Liver (tissue), 8 donors: ENCODE measurements at regions not wholly inside any gene's neighbourhood (a gene's known extent, or its start where the extent isn't known, plus 50 kb on each side); places are given as distances from the start of the nearest gene placed in this dataset.

Experiments
- DNase-seq: peaks from one replicate; pipeline ENCODE4 v3.0.0-alpha.2; 2017; ENCODE audit warnings: low spot score
- H3K27ac ChIP-seq, 2 donors: one replicate each; pipeline ENCODE4 v1.7.0; 2013; ENCODE audit warnings: inconsistent platforms in 2 of 2, low read length in 2 of 2, control low read depth in 1 of 2, low read depth in 1 of 2, mild to moderate bottlenecking in 1 of 2
- H3K27me3 ChIP-seq, 4 donors: one replicate each; pipeline versions ENCODE4 v1.6.1 to v1.7.0; 2013; ENCODE audit warnings: low read length in 3 of 4, inconsistent platforms in 1 of 4, mild to moderate bottlenecking in 1 of 4, moderate library complexity in 1 of 4; ENCODE audit not compliant: control insufficient read depth in 4 of 4, insufficient read depth in 4 of 4
- H3K36me3 ChIP-seq, 4 donors: one replicate each; pipeline versions ENCODE4 v1.6.1 to v1.7.0; 2013; ENCODE audit warnings: low read length in 3 of 4, mild to moderate bottlenecking in 3 of 4, low read depth in 1 of 4, moderate library complexity in 1 of 4; ENCODE audit not compliant: control insufficient read depth in 4 of 4, insufficient read depth in 3 of 4
- H3K4me1 ChIP-seq, 4 donors: one replicate each; pipeline versions ENCODE4 v1.6.1 to v1.7.0; 2013; ENCODE audit warnings: low read length in 3 of 4, mild to moderate bottlenecking in 3 of 4, moderate library complexity in 1 of 4; ENCODE audit not compliant: control insufficient read depth in 4 of 4, insufficient read depth in 4 of 4
- H3K4me3 ChIP-seq, 3 donors: one replicate each; pipeline versions ENCODE4 v1.6.1 to v1.7.0; 2013; ENCODE audit warnings: low read length in 3 of 3, control low read depth in 1 of 3, low read depth in 1 of 3, mild to moderate bottlenecking in 1 of 3
- H3K9ac ChIP-seq, 2 donors: one replicate each; pipeline ENCODE4 v1.7.0; 2013; ENCODE audit warnings: low read length in 2 of 2, mild to moderate bottlenecking in 2 of 2, moderate library complexity in 2 of 2, control low read depth in 1 of 2, low read depth in 1 of 2
- H3K9me3 ChIP-seq, 4 donors: one replicate each; pipeline versions ENCODE4 v1.6.1 to v1.7.0; 2013; ENCODE audit warnings: low read length in 3 of 4; ENCODE audit not compliant: control insufficient read depth in 4 of 4
- EGR1 ChIP-seq, 2 donors: IDR thresholded peaks; 2 replicates each; pipeline ENCODE4 v1.6.1; 2016 to 2018; ENCODE audit warnings: antibody characterized with exemption in 2 of 2, low read depth in 2 of 2
- FOXA1 ChIP-seq: IDR thresholded peaks from 2 replicates; pipeline ENCODE4 v1.6.1; 2016; ENCODE audit warnings: antibody characterized with exemption
- GABPA ChIP-seq, 2 donors: IDR thresholded peaks in 1 of 2; conservative IDR thresholded peaks in 1 of 2; 2 replicates each; pipeline ENCODE4 v1.6.1; 2016; ENCODE audit warnings: antibody characterized with exemption in 2 of 2, mild to moderate bottlenecking in 1 of 2, moderate library complexity in 1 of 2
- HNF4A ChIP-seq, 2 donors: conservative IDR thresholded peaks; 2 replicates each; pipeline ENCODE4 v1.6.1; 2016; ENCODE audit warnings: antibody characterized with exemption in 2 of 2, mild to moderate bottlenecking in 2 of 2
- HNF4G ChIP-seq: IDR thresholded peaks from 2 replicates; pipeline ENCODE4 v1.6.1; 2016; ENCODE audit warnings: antibody characterized with exemption
- JUND ChIP-seq, 2 donors: IDR thresholded peaks; 2 replicates each; pipeline ENCODE4 v1.6.1; 2016; ENCODE audit warnings: antibody characterized with exemption in 2 of 2
- NR2F2 ChIP-seq: IDR thresholded peaks from 2 replicates; pipeline ENCODE4 v1.6.1; 2016; ENCODE audit warnings: antibody characterized with exemption
- RAD21 ChIP-seq, 2 donors: IDR thresholded peaks; 2 replicates each; pipeline ENCODE4 v1.6.1; 2016; ENCODE audit warnings: antibody characterized with exemption in 2 of 2, mild to moderate bottlenecking in 2 of 2
- RXRA ChIP-seq, 2 donors: IDR thresholded peaks; 2 replicates each; pipeline ENCODE4 v1.6.1; 2017 to 2018; ENCODE audit warnings: antibody characterized with exemption in 2 of 2, mild to moderate bottlenecking in 1 of 2
- SP1 ChIP-seq: IDR thresholded peaks from 2 replicates; pipeline ENCODE4 v1.6.1; 2018; ENCODE audit warnings: antibody characterized with exemption, mild to moderate bottlenecking
- YY1 ChIP-seq: IDR thresholded peaks from 2 replicates; pipeline ENCODE4 v1.6.1; 2016; ENCODE audit warnings: antibody characterized with exemption, mild to moderate bottlenecking
- WGBS: extraction: QIAGEN DNeasy Blood & Tissue Kit; methylation state at CpG from one replicate; pipeline ENCODE4 v1.1.7; 2013; 5-methylcytosine and 5-hydroxymethylcytosine counted together
- TF ChIP-seq, protein P1 (sequence below): IDR thresholded peaks from 2 replicates; pipeline ENCODE4 v1.6.1; 2016; ENCODE audit warnings: antibody characterized with exemption
- TF ChIP-seq, protein P2 (sequence below): fragments of 150-350 bp; IDR thresholded peaks from 2 replicates; pipeline ENCODE4 v1.5.1; 2017; ENCODE audit warnings: improper control_type of control experiment, low read depth, low read length; ENCODE audit not compliant: missing input control
- TF ChIP-seq, protein P3 (sequence below): IDR thresholded peaks from 2 replicates; pipeline ENCODE4 v1.6.1; 2016; ENCODE audit warnings: antibody characterized with exemption, mild to moderate bottlenecking
- TF ChIP-seq, protein P4 (sequence below): IDR thresholded peaks from 2 replicates; pipeline ENCODE4 v1.6.1; 2016; ENCODE audit warnings: antibody characterized with exemption
- donor health status: healthy.
- donor health status: healthy.
- donor health status: healthy.
- donor health status: healthy.
- donor health status: healthy.

DNA sequence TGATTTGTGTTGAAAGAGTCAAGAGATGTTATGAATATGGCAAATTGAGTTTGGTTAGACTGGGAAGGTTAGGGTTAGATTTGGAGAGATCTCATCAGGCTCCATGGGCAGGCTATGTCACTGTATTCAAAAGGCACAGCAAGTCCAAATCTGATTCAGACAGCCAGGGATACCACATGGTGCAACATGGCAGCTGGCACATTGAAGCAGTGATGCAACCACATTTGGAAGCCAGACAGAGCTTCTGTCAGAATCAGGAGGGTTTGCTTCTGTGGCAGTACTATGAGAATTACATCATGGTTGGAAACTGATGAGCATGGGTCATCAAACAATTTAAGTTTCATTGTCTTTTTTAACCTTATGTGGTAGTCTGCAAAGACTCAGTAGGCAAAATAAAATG is 772.2 kb downstream of the SUCLG1 start (continued):
- TF ChIP-seq, protein P1, sequence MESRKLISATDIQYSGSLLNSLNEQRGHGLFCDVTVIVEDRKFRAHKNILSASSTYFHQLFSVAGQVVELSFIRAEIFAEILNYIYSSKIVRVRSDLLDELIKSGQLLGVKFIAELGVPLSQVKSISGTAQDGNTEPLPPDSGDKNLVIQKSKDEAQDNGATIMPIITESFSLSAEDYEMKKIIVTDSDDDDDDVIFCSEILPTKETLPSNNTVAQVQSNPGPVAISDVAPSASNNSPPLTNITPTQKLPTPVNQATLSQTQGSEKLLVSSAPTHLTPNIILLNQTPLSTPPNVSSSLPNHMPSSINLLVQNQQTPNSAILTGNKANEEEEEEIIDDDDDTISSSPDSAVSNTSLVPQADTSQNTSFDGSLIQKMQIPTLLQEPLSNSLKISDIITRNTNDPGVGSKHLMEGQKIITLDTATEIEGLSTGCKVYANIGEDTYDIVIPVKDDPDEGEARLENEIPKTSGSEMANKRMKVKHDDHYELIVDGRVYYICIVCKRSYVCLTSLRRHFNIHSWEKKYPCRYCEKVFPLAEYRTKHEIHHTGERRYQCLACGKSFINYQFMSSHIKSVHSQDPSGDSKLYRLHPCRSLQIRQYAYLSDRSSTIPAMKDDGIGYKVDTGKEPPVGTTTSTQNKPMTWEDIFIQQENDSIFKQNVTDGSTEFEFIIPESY = no peak

DNA sequence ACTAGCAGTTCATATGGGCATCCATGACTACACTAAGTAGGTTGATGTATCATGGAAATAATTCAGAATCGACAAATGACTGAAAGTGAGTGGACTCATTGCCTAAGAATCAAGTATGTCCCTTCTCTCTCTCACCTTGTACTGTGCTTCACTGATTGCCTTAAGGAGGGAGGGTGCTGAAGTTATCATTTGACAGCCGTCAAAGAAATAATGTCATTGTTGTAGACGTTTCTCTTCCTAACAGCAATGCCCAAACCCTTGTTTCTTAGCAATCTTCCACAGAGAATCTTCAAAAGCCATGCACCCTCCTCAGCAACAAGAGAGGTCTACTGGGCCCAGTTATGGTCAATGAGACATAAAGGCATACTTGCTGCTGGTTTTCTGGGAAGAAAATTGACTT is 785.0 kb downstream of the SUCLG1 start:
- H3K9ac ChIP-seq = no peak overlapping the region
- no peaks in the 10 kb centered on the region for H3K36me3 ChIP-seq
- no peak overlapping the region for H3K4me3 ChIP-seq
- no peak overlapping the region for H3K27ac ChIP-seq
- no peaks in the 10 kb centered on the region for H3K27me3 ChIP-seq
- peaks cover 0 to 3% (median 0%) of the 10 kb centered on the region in 4 donors for H3K9me3 ChIP-seq
- WGBS = 88% methylated on average over 3 of the region's 3 CpGs
- no peaks in the 10 kb centered on the region for H3K4me1 ChIP-seq
- TF ChIP-seq SP1 (no peak), FOXA1 (no peak), RAD21 (IDR thresholded peaks at IDR 0.05) (no peak), GABPA (IDR thresholded peaks at IDR 0.05 in 1 of 2, conservative IDR thresholded peaks at IDR 0.05 in 1 of 2) (no peak), JUND (IDR thresholded peaks at IDR 0.05) (no peak), HNF4G (no peak), HNF4A (conservative IDR thresholded peaks at IDR 0.05) (no peak)
- TF ChIP-seq, protein P2, sequence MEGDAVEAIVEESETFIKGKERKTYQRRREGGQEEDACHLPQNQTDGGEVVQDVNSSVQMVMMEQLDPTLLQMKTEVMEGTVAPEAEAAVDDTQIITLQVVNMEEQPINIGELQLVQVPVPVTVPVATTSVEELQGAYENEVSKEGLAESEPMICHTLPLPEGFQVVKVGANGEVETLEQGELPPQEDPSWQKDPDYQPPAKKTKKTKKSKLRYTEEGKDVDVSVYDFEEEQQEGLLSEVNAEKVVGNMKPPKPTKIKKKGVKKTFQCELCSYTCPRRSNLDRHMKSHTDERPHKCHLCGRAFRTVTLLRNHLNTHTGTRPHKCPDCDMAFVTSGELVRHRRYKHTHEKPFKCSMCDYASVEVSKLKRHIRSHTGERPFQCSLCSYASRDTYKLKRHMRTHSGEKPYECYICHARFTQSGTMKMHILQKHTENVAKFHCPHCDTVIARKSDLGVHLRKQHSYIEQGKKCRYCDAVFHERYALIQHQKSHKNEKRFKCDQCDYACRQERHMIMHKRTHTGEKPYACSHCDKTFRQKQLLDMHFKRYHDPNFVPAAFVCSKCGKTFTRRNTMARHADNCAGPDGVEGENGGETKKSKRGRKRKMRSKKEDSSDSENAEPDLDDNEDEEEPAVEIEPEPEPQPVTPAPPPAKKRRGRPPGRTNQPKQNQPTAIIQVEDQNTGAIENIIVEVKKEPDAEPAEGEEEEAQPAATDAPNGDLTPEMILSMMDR = no peak
- TF ChIP-seq, protein P3, sequence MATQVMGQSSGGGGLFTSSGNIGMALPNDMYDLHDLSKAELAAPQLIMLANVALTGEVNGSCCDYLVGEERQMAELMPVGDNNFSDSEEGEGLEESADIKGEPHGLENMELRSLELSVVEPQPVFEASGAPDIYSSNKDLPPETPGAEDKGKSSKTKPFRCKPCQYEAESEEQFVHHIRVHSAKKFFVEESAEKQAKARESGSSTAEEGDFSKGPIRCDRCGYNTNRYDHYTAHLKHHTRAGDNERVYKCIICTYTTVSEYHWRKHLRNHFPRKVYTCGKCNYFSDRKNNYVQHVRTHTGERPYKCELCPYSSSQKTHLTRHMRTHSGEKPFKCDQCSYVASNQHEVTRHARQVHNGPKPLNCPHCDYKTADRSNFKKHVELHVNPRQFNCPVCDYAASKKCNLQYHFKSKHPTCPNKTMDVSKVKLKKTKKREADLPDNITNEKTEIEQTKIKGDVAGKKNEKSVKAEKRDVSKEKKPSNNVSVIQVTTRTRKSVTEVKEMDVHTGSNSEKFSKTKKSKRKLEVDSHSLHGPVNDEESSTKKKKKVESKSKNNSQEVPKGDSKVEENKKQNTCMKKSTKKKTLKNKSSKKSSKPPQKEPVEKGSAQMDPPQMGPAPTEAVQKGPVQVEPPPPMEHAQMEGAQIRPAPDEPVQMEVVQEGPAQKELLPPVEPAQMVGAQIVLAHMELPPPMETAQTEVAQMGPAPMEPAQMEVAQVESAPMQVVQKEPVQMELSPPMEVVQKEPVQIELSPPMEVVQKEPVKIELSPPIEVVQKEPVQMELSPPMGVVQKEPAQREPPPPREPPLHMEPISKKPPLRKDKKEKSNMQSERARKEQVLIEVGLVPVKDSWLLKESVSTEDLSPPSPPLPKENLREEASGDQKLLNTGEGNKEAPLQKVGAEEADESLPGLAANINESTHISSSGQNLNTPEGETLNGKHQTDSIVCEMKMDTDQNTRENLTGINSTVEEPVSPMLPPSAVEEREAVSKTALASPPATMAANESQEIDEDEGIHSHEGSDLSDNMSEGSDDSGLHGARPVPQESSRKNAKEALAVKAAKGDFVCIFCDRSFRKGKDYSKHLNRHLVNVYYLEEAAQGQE = no peak
- DNase-seq = no peak

DNA sequence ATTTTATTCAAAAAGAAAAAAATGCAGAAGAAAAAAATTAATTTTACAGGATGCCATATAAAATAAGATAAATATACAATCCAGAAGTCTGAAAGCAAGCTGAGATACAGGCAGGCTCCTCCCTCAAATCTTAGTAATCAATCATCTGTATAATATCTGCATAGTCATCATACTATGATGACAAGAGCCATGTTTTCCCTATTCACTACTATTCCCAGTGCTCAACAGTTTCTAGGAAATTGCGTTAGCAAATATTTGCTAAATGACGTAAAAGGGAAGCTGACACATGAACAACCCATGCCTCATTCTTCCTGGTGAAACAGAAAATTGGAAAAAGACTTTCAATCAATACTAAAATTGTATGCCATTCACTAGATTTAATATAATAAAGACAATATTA is 793.2 kb downstream of the SUCLG1 start:
- no peak overlapping the region for H3K27ac ChIP-seq
- DNase-seq = no peak
- H3K4me3 ChIP-seq = no peak overlapping the region
- WGBS = 48% methylated on average over 2 of the region's 2 CpGs
- no peaks in the 10 kb centered on the region for H3K36me3 ChIP-seq
- H3K9me3 ChIP-seq = peaks cover 0 to 5% (median 0%) of the 10 kb centered on the region in 4 donors
- no peaks in the 10 kb centered on the region for H3K4me1 ChIP-seq
- no peak overlapping the region for H3K9ac ChIP-seq
- H3K27me3 ChIP-seq = no peaks in the 10 kb centered on the region
- TF ChIP-seq, protein P1 = no peak
- TF ChIP-seq YY1 (no peak), HNF4A (conservative IDR thresholded peaks at IDR 0.05) (no peak), RXRA (IDR thresholded peaks at IDR 0.05) (no peak), FOXA1 (no peak), SP1 (no peak), HNF4G (no peak), EGR1 (IDR thresholded peaks at IDR 0.05; ENCODE audit: low read depth in 2 of 2) (no peak), JUND (IDR thresholded peaks at IDR 0.05) (no peak), NR2F2 (no peak)
- TF ChIP-seq, protein P4, sequence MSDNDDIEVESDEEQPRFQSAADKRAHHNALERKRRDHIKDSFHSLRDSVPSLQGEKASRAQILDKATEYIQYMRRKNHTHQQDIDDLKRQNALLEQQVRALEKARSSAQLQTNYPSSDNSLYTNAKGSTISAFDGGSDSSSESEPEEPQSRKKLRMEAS = no peak
- TF ChIP-seq, protein P2 = no peak
